HG02938 (cell line): ENCODE measurements at regions not wholly inside any gene's neighbourhood (a gene's known extent, or its start where the extent isn't known, plus 50 kb on each side); places are given as distances from the start of the nearest gene placed in this dataset.

Experiments used
- ATAC-seq: cut with Tn5 transposase; IDR thresholded peaks from one replicate; pipeline ENCODE4 v1.9.1; 2021; ENCODE audit warnings: mild to moderate bottlenecking, moderate library complexity; ENCODE audit not compliant: unreplicated experiment

DNA sequence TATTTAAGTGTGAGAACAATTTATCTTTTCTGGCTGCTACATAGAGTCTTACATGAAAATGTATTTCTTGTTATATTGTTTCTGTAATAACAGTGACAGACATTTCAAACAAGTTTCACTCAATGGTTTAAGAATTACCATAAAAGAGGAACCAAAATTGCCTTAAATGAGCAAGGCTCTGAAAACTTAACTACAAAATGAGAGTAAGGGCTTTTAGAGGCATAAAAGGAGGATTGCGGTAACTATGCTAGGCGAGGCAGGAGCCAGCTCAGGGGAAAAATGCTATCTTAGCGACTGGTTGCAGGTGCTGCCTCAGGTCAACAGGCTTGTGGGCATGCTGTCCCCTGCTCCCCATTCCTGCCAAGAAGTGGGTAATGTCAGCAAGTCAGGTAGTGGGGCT is 81.7 kb upstream of the MSI2 start:
- ATAC-seq: peak; percentile 70

DNA sequence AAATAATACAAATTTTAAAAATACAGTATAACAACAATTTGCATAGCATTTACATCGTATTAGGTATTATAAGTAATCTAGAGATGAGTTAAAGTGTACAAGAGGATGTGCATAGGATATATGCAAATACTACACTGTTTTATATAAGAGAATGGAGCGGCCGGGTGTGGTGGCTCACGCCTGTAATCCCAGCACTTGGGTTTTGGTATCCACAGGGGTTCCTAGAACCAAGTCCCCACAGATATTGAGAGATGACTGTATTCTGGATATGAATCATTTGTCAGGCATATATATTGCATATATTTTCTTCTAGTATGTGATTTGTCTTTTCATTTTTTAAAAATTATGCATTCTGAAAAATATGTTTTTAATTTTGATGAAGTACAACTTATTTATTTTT is 77.5 kb upstream of the MSI2 start:
- ATAC-seq: no peak

DNA sequence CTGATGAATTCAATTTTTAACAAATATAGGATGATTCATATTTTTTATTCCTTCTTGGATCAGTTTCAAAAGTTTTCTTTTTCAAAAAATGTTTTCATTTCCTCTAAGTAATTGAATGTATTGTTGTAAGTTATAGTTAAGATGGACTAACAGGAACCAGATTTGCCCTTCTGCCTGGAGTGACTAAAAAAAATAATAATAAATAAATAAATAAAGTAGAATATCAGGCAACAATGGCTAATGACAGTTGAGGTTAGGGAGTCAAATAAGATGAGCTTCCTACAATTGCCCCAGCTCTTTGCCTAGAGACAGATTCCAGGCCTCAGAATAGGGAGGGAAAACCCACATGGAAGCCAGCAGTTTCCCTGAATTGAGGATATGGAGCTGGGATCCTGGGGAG is 73.7 kb upstream of the MSI2 start:
- no peak for ATAC-seq

DNA sequence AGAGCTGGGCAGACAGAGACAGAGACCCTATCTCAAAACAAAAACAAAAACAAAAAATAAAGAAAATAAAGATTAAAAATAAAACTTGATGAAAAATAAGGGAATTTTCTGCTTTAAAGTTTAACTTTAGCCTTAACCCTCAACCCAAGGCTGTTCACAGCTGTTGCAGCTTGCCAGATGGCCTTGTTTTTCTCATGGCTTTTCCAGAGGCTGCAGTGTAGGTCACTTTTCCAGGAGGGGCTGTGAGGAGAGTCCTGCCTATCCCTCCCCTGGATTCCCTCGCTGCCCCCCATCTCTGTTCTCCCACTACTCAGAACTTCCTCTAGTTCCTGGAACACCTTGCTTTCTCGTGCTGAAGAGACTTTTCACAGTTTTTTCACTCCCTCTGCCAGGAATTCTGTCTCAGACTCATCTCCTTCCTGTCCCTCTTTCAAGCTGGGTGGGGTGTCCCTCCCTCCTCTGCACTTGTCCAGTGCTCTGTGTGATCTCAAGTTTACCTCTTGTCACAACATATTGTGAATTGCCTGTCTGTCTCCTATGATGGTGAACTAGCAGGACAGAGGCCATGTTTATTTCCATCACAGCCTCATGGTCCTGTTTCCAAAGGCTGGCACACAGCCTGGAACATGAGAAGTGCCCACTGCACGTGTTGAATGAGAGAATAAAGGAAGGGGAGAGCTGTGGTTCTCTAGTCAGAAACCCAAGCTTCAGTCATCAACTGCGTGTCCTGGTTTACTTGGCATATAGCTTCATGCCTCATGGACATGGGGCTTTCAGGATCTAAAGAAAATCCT is 69.9 kb upstream of the MSI2 start:
- no peak for ATAC-seq

DNA sequence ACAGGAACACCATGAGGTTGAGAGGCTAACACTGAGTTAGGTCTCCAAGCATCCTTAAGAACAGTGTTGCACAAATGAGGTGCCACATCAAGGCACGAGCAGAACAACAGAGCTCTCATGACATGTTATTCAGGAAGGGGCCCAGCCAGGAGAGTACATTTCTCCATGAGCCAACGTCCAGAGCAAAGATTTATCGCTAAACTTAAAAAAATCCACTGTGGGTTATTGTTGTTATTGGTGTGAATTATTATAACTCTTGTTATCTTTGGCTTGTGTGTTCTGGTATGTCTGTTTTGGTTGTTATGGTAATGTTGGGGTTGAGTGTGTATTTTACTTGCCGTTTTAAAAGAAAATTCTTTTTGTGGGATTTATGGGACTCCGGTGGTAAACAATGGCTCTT is 68.9 kb upstream of the MSI2 start:
- ATAC-seq: no peak

DNA sequence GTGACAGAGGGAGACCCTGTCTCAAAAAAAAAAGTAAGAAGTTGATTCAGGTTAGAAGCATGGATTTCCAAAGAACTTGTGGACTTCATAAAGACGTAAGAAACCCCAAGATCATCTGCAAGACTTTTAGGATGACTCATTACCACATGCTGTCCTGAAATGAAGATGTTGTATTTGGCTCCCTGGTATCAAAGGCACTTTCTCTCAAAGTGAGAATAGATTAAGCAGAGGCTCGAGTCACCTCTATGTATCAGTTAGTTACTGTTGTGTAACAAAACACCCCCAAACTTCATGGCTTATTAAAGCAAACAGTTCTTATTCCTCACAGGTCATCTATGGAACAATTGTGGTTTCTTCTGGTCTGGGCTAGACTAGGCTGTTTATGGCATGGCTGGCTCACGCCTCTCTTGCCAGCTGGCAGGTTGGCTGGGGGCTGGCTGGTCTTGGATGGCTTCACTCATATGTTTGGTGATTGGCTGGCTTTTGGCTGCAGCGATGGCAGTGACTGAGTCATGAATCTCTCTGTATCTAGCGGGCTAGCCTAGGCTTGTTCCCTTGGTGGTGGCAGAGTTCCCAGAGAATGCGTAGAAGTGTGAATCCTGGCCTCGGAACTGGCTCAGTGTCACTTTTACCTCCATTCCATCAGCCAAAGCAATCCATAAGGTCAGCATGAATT is 60.4 kb upstream of the MSI2 start:
- no peak for ATAC-seq

DNA sequence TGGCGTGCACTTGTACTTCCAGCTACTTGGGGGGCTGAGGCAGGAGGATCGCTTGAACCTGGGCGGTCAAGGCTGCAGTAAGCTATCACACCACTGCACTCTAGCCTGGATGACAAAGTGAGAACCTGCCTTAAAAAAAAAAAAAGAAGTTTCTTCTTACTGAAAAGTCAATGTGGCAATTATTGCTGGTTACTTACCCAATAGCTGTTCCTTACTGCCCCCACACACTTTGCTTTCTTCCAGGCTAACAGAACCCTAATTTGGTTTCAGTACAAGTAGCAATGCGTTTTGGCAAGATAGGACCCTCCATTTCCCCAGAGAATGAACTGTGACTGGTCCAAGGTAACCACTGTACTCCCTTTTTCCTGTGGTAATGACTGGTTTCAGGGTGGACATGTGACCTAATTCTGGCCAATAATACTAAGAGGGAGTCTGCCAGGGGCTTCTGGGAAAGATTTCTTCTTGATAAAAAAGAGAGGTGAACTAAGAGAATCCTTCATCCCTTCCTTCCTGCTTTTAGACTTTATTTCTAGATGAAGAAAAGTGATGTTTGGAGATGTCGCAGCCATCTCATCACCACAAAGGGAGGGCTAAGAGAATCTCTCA is 58.8 kb upstream of the MSI2 start:
- no peak for ATAC-seq

DNA sequence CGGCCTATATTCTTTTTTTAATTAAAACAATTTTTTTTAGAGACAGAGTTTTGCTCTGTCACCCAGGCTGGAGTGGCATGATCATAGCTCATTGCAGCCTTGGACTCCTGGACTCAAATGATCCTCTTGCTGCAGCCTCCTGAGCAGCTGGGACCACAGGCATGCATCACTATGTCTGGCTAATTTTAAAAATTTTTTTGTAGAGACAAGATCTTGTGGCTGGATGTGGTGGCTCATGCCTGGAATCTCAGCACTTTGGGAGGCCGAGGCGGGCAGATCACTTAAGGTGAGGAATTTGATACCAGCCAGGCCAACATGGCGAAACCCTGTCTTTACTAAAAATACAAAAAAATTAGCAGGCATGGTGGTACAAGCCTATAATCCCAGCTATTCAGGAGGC is 54.8 kb upstream of the MSI2 start:
- no peak for ATAC-seq

DNA sequence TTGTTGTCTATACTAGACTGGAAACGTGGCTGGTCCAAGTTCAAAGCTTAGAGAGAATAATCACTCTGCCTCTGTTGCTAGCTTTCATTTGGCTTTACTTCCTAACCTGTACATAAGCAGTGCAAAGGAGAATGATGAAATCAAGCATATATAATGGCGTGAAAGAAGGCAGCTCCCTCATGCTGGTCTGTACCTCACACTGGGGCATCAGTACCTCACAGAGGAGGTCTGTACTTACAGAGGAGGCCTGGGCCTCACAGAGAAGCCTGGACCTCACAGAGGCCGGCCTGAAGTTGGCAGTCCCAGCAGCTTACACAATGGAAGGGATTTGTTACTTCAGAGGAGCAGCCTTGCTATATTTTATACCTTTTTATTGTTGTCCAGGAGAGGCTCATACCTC is 53.3 kb upstream of the MSI2 start:
- ATAC-seq: no peak
